ENCODE measurements at regions not wholly inside any gene's neighbourhood (a gene's known extent, or its start where the extent isn't known, plus 50 kb on each side); places are given as distances from the start of the nearest gene placed in this dataset.

DNA sequence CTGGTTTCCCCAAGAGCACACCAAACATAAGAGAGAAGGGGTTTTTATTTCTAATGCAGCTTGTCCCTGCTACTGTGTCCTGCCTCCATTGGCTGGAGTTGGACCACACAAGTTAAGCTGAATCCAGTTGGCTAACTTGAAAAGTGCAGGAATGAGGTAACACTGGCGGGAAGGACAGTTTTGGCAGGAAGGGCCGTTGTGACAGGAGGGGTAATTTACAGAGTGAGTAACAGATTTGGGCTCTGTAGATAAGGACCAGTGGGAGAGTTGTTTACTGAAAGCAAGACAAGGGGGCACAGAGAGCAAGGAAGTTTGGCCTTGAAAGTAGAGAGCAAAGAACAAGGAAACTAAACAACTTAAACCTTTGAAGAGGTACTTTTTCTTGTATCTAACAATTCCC lies 1623.3 kb upstream of the RAG2 start:
- TF ChIP-seq, protein P1, sequence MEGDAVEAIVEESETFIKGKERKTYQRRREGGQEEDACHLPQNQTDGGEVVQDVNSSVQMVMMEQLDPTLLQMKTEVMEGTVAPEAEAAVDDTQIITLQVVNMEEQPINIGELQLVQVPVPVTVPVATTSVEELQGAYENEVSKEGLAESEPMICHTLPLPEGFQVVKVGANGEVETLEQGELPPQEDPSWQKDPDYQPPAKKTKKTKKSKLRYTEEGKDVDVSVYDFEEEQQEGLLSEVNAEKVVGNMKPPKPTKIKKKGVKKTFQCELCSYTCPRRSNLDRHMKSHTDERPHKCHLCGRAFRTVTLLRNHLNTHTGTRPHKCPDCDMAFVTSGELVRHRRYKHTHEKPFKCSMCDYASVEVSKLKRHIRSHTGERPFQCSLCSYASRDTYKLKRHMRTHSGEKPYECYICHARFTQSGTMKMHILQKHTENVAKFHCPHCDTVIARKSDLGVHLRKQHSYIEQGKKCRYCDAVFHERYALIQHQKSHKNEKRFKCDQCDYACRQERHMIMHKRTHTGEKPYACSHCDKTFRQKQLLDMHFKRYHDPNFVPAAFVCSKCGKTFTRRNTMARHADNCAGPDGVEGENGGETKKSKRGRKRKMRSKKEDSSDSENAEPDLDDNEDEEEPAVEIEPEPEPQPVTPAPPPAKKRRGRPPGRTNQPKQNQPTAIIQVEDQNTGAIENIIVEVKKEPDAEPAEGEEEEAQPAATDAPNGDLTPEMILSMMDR (conservative IDR thresholded peaks at IDR 0.05; ENCODE audit: low read length): no peak
- no peak for TF ChIP-seq EZH2phosphoT487 (IDR thresholded peaks at IDR 0.05; ENCODE audit: borderline replicate concordance, low read depth, low read length)

Data from OCI-LY7 (cell line).